ENCODE measurements at regions not wholly inside any gene's neighbourhood (a gene's known extent, or its start where the extent isn't known, plus 50 kb on each side); places are given as distances from the start of the nearest gene placed in this dataset.

DNA sequence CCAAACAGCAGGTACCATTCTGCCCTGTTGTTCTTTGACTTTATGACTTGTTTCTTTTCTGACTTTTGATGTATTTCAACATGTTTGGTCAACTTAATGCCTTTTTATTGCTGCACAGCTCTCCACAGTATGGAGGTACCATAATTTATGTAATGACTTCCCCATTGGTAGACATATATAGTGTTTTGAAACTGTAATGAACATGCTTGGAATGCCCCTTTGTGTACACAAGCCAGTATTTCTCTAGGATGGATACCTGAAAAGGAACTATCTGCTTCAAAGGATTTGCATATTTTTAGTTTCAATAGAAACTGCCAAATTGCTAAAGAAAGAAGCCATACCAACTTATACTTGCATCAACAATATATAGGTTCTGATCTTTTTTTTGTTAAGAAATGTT lies 66.1 kb downstream of the NOG start:
- H4K20me1 ChIP-seq (ENCODE audit: low read depth) = no peaks in the 10 kb centered on the region
- Mint-ChIP-seq H3K27ac (no peak overlapping the region), H3K4me1 (peaks cover 8% of the 10 kb centered on the region), H3K4me3 (no peak overlapping the region), H3K36me3 (no peaks in the 10 kb centered on the region), H3K27me3 (ENCODE audit: insufficient read depth, low read depth) (peaks cover 14% of the 10 kb centered on the region), H3K9me3 (no peaks in the 10 kb centered on the region)
- no peak for DNase-seq (ENCODE audit: low spot score)
- H3K4me3 ChIP-seq = no peak overlapping the region
- H3K4me2 ChIP-seq = no peak overlapping the region
- H3K9ac ChIP-seq = no peak overlapping the region
- H3K36me3 ChIP-seq = no peaks in the 10 kb centered on the region
- no peaks in the 10 kb centered on the region for H3K4me1 ChIP-seq
- TF ChIP-seq, protein P1, sequence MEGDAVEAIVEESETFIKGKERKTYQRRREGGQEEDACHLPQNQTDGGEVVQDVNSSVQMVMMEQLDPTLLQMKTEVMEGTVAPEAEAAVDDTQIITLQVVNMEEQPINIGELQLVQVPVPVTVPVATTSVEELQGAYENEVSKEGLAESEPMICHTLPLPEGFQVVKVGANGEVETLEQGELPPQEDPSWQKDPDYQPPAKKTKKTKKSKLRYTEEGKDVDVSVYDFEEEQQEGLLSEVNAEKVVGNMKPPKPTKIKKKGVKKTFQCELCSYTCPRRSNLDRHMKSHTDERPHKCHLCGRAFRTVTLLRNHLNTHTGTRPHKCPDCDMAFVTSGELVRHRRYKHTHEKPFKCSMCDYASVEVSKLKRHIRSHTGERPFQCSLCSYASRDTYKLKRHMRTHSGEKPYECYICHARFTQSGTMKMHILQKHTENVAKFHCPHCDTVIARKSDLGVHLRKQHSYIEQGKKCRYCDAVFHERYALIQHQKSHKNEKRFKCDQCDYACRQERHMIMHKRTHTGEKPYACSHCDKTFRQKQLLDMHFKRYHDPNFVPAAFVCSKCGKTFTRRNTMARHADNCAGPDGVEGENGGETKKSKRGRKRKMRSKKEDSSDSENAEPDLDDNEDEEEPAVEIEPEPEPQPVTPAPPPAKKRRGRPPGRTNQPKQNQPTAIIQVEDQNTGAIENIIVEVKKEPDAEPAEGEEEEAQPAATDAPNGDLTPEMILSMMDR (IDR thresholded peaks at IDR 0.05) = no peak
- H3K27ac ChIP-seq = no peak overlapping the region
- H3K27me3 ChIP-seq = no peaks in the 10 kb centered on the region
- no peaks in the 10 kb centered on the region for H3K79me2 ChIP-seq (ENCODE audit: low read depth)
- H3K9me3 ChIP-seq (ENCODE audit: low read depth) = no peaks in the 10 kb centered on the region
- H2AFZ ChIP-seq (replicated peaks) = no peak overlapping the region
- H3F3A ChIP-seq (ENCODE audit: low read depth) = no peaks in the 10 kb centered on the region

DNA sequence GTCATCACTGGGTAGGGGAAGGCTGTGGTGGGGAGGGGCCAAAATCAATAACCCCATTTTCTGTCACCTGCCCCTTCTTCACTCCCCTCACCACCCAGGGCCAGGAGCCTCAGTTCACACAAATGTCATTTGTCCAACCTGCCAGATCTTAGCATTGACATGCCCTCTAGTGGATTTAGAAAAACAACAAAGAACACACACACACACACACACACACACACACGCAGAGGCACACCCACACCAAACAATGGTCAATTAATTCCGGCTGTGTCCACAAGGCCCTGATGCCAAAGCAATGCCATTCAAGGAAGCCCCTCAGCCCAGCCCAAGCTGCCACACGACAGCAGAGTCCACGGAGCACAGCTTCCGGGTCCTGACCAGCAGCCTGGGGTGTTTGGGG lies 68.4 kb downstream of the NOG start:
- no peak overlapping the region for H3K27ac Mint-ChIP-seq
- Histone ChIP-seq H3K79me2 (ENCODE audit: low read depth) (no peaks in the 10 kb centered on the region), H3K9ac (no peak overlapping the region), H3K27ac (no peak overlapping the region), H2AFZ (replicated peaks) (no peak overlapping the region), H3K9me3 (ENCODE audit: low read depth) (no peaks in the 10 kb centered on the region), H3F3A (ENCODE audit: low read depth) (no peaks in the 10 kb centered on the region), H4K20me1 (ENCODE audit: low read depth) (no peaks in the 10 kb centered on the region), H3K36me3 (no peaks in the 10 kb centered on the region), H3K4me2 (no peak overlapping the region), H3K4me1 (no peaks in the 10 kb centered on the region), H3K27me3 (no peaks in the 10 kb centered on the region), H3K4me3 (no peak overlapping the region)
- peak; percentile 10 for DNase-seq (ENCODE audit: low spot score)
- H3K27me3 Mint-ChIP-seq (ENCODE audit: insufficient read depth, low read depth) = peaks cover 14% of the 10 kb centered on the region
- peaks cover 6% of the 10 kb centered on the region for H3K4me1 Mint-ChIP-seq
- no peak for TF ChIP-seq EZH2phosphoT487 (IDR thresholded peaks at IDR 0.05)
- TF ChIP-seq, protein P1 (IDR thresholded peaks at IDR 0.05) = no peak
- TF ChIP-seq EZH2 (IDR thresholded peaks at IDR 0.05) = no peak
- no peaks in the 10 kb centered on the region for H3K36me3 Mint-ChIP-seq
- H3K9me3 Mint-ChIP-seq = no peaks in the 10 kb centered on the region
- no peak overlapping the region for H3K4me3 Mint-ChIP-seq

DNA sequence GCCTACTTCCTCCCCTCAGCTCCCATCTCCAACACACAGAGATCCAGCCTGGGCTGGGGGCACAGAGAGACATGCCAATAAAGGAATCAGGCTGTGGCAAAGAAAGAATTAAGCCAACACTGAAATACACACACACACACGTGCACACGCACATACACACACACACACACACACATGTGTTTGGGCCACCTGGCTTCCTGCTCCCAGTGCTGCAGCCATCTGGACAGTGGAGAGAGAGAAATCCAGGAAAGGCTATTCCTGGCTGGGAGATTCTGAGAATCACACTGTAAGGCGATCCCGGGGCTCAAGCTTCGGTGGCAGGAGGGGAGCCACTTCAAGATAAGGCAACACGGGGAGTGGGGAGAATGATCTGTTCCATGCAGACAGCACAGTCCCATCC lies 72.4 kb downstream of the NOG start:
- no peaks in the 10 kb centered on the region for H3K27me3 ChIP-seq
- peak; percentile 8 for DNase-seq (ENCODE audit: low spot score)
- no peak overlapping the region for H3K4me2 ChIP-seq
- no peak overlapping the region for H3K9ac ChIP-seq
- no peaks in the 10 kb centered on the region for H4K20me1 ChIP-seq (ENCODE audit: low read depth)
- no peaks in the 10 kb centered on the region for H3K79me2 ChIP-seq (ENCODE audit: low read depth)
- TF ChIP-seq, protein P1 (IDR thresholded peaks at IDR 0.05) = no peak
- TF ChIP-seq EZH2 (IDR thresholded peaks at IDR 0.05) (no peak), EZH2phosphoT487 (IDR thresholded peaks at IDR 0.05) (no peak)
- peaks cover 10% of the 10 kb centered on the region for H3K27me3 Mint-ChIP-seq (ENCODE audit: insufficient read depth, low read depth)
- no peaks in the 10 kb centered on the region for H3K36me3 Mint-ChIP-seq
- H3K36me3 ChIP-seq = no peaks in the 10 kb centered on the region
- H3K4me3 Mint-ChIP-seq = no peak overlapping the region
- H3K27ac Mint-ChIP-seq = no peak overlapping the region
- H3F3A ChIP-seq (ENCODE audit: low read depth) = no peaks in the 10 kb centered on the region
- no peak overlapping the region for H3K27ac ChIP-seq
- no peaks in the 10 kb centered on the region for H3K4me1 Mint-ChIP-seq
- H3K9me3 ChIP-seq (ENCODE audit: low read depth) = no peaks in the 10 kb centered on the region
- no peak overlapping the region for H2AFZ ChIP-seq (replicated peaks)
- H3K4me1 ChIP-seq = no peaks in the 10 kb centered on the region
- no peak overlapping the region for H3K4me3 ChIP-seq
- no peaks in the 10 kb centered on the region for H3K9me3 Mint-ChIP-seq
